Stimulated activated CD4-positive, alpha-beta T cell treated with anti-CD3 and anti-CD28 coated beads, TNF-alpha, amount 100 ng/mL, for 4 hours (primary cell): ENCODE measurements at regions not wholly inside any gene's neighbourhood (a gene's known extent, or its start where the extent isn't known, plus 50 kb on each side); places are given as distances from the start of the nearest gene placed in this dataset.

Experiments used
- DNase-seq, 3 experiments: peaks; one replicate each; pipeline ENCODE4 v3.0.0-alpha.2; 2020; ENCODE audit warnings: low read depth in 3 of 3

DNA sequence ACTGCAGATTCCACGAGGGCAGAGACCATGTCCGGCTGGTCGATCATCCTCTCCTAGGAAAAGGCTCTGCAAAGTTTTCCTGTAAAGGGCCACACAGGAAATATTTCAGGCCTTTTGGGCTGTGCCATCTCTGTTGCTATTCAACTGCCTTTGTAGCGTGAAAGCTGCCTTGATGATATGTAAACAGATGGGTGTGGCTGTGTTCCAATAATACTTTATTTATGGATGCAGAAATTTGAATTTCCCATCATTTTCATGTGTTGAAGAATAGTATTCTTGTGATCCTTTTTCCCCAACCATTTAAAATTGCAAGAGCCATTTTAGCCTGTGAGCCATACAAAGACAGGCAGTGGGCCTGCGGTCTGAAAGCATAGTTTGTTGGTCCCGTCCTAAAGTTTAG is 950.7 kb upstream of the RBFOX1 start:
- DNase-seq: no peak

GRCh38 chr16:6377956-6378355 is 954.7 kb upstream of the RBFOX1 start:
- DNase-seq: no peak

DNA sequence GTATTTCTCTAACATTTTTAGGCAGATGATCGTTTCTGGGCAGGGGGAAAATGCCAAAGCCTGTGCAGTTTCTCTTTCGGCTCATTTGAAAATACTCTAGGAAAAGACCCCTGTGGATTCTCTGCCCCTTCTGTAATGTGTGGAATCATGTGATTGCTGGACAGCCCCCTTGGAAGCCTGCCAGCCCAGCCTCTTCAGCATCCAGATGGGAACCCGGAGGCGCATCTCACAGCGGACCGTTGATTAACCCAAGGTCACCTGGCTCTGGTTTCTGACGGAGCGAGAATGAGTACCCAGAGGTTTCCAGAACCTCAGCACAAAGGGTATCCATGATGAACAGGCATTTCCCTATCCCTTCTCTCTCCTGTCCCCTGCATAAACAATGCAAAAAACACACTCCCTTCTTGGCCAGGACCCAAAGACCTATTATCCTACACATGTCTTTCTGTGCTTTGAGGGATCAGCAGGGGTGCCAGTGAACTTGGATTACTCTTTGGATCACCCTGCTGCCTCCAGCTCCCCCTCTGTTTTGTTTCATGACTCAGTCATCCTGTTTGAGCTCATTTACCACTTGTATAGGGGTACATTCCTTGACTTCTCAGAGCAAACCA is 957.1 kb upstream of the RBFOX1 start:
- no peak for DNase-seq

- DNase-seq: no peak
These were observed 957.8 kb upstream of the RBFOX1 start for GRCh38 chr16:6374821-6375220.

GRCh38 chr16:6364846-6365245 is 967.8 kb upstream of the RBFOX1 start:
- DNase-seq: no peak

DNA sequence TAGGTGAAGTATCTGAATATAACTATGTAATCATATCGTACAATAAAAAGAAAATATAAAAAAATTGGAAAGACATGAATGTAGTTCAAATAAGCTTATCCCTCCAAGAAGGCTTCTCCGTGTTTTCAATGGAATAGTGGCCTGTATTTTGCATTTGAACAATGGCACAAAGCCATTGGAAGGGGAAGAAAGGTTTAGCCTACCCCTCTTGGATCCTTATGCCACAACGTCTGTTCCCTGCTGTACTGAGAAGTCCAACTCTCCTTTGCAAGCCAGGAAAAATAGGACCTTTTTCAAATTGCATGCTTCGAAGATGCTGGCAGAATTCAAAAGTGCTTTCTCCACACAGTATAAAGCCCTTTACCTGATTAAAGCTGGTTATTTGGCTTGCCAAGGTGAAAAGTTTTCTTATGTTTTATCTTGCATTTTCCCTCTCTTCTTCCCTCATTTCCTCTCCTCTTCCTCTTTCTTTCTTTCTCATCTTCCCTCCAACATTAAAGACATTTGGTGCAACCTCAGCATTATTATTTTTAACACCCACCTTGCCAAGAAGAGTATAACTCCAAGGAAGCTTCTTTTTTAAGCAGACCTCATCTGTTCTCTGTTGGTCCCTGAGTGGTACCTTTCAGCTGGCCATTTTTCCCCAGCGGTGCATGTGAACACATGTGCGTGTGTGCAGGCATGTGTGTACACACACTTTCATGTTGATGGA is 968.6 kb upstream of the RBFOX1 start:
- no peak for DNase-seq

DNA sequence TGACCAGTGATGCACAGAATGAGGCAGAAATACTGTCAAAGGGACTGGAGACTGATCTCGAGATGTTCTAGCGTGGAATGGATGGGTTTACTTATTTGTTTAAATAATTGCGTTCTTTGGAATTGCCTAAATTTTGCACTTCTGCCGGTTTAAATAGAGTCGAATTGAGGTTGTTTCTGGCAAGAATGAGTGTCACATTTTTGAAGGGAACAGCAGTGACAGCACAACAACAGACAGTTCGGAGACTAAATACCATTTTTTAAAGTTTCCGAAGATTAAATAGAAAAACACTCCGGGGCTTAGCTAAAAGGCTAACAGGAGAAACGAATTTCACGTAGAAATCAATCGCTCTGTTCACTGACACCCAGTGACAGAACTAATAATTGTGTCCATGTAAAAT is 969.2 kb upstream of the RBFOX1 start:
- DNase-seq: no peak

DNA sequence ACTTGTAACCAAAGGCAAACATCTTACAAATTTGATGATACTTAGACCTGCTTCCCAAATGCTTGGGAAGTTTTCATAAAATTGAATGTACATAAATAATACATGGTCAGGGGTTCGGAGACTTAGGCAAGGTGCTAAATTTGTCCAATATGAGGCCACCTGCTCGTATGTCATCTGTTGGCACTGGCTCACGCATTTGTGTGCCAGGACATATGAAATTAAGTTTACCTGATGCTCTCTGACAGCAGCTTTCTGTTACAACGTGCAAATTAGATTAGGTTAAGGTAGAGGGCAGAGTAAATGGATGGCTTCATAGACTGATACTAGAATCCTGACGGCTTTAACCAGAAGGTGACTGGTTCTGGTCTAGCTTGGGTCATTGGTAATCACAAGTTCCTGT is 970.3 kb upstream of the RBFOX1 start:
- no peak for DNase-seq

DNA sequence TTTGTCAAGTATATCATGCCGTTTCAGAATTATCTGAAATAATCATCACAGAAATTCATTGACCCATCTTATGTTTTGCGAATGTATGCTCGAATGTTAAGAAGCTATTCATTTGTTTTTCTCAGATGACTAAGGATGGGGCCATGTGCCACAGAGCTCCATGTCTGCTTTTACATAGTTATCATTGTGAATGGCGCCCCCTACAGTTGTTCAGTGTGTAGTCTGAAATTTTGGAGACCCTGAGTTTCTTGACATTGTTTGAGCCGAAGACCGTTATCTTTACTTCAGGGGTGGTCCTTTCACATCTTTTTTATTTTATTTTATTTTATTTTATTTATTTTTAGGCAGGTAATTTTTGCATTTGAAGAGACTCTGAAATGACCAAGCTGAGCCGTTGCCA is 972.0 kb upstream of the RBFOX1 start:
- DNase-seq: no peak

- DNase-seq: no peak
These were observed 975.7 kb upstream of the RBFOX1 start for GRCh38 chr16:6356911-6357310.

DNA sequence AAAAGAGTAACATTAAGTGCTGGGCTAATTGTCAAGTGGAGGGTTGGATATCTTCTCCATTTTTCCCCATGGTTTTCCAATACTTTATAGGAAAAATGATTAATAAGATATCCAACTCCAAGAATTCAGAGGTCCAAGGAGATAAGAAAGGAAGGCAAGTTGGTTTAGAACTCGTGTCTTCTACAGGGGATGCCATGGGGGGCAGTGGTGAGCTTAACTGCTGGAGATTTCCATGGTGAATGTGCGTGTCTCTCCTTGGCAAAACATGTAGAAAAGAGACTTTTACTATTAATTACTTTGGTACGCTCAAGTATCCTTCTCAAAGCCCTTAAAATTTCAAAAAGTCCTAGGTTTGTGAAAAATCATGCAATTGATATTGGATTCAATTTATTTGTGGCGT is 982.9 kb upstream of the RBFOX1 start:
- no peak for DNase-seq

GRCh38 chr16:6345090-6345489 is 987.6 kb upstream of the RBFOX1 start:
- no peak for DNase-seq

DNA sequence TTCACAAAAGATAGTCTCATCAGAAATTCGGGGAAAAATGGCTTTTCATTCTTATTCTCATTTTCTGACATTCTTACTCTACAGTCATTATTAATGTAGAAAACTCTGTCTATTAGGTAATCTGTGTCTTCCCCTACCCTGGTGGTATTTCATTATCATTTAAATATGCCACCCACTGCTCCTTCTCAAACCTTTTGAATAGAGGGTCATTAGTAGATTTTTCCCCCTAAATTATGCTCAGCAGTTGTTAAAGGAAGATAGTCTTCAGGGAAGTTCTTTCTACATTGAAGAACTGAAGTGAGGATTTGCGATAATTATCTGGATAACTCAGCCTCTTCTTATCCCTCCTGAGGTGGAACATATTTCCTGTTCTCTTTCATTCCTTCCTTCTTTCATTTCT is 989.5 kb upstream of the RBFOX1 start:
- DNase-seq: no peak

- no peak for DNase-seq
These were observed 990.7 kb upstream of the RBFOX1 start for GRCh38 chr16:6341981-6342380.

DNA sequence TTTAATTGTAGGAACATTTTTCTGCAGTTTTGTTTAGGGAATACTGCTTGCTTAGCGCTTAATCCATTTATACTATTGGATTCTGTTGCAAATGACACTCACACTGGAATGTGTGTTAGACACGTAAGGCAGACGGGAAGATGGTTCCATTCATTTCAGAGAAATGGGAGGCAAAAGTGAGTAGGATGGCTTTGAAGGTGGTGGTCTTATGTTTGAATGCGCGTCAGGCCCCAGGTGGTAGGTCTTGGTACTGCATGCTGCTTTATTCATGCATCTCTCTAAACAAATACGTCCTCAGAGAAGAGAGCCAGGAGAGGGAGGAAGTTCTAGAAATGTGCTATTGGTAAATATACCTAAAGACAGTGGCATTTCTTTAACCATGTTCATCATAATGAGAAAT is 997.6 kb upstream of the RBFOX1 start:
- no peak for DNase-seq

- DNase-seq: no peak
These were observed 1000.9 kb upstream of the RBFOX1 start for GRCh38 chr16:6331770-6332169.

DNA sequence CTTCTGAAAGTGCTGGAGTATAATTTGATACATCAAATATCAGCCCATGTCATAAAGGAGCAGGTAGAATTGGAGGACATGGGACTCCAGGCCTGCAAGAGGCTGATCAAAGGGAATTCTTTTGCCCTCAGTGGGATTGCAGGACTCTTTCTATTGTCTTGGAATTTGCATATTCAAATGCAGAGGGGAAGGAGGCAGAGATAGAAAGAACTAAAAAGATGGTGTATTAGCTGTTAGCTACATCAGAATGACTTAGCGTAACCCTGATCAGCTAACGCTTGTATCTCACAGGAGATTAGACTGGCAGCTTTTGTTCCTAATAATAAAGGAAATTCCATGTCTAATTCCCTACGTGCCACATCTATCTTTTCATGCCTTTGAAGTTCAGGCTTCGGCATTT is 1014.7 kb upstream of the RBFOX1 start:
- no peak for DNase-seq

- DNase-seq: no peak
These were observed 1023.4 kb upstream of the RBFOX1 start for GRCh38 chr16:6309271-6309670.

DNA sequence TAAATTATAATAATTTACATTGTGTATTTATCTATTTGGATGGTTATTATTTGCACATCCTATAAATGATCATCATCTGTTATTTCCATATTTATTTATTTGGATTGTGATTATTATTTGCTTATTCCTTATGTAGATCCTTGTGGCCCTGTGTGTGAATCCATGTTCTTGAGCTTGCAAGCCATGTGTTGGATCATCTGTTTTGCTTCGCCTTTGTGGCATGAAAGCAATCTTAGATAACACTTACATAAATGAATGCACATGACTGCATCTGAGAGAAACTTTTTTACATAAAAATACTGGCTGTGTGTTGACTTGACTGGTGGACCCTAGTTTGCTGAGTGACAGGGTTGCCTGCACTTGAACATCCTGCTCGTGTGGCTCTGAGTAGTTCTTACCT is 1024.5 kb upstream of the RBFOX1 start:
- no peak for DNase-seq

DNA sequence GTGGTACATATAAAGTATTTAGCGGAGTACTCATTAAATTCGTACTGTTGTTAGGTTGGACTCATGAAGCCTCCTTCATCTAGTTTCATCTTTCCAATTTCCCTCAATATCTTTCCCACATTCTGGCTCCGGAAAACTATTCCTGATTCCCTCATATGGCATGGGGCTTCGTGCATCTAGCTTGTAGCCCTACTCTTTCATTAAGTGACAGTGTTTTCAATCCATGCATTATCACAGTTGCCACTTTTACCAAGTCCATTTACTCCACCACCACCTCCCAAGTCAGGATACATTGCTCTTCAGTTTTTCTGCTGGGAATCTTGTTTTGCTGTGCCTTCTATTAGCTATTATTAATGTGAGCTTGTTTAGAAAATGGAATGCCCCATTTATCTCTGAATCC is 1032.1 kb upstream of the RBFOX1 start:
- DNase-seq: no peak

GRCh38 chr16:6297666-6298410 is 1034.8 kb upstream of the RBFOX1 start:
- no peak for DNase-seq

- DNase-seq: no peak
These were observed 1046.5 kb upstream of the RBFOX1 start for GRCh38 chr16:6286176-6286575.

DNA sequence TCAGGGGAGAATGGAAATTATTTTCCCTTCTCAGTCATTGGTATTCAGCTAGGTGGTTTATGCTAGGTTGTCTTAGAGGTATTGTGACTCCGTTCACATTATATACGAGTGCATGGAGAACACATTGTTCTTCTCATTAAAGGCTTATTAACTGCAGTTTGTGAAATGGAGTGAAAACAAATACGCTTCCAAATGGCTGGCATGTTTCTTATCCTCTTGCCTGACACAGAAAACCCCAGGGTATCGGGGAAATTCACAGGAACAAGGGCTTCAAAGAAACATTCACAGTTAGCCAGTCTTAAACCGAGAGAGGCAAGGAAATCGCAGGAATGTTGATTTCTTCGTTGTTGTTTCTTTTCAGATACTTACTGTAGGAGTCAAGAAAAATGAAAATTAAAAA is 1047.9 kb upstream of the RBFOX1 start:
- DNase-seq: no peak
